HepG2 (cell line): ENCODE measurements at regions not wholly inside any gene's neighbourhood (a gene's known extent, or its start where the extent isn't known, plus 50 kb on each side); places are given as distances from the start of the nearest gene placed in this dataset.

Experiments
- ATAC-seq: fragments of 200-7000 bp; cut with Tn5 transposase; 3 replicates; pipeline ENCODE4 v1.9.1; 2020; ENCODE audit warnings: mild to moderate bottlenecking, moderate library complexity
- BruUV-seq: library from RNA; stranded (reverse); fragments of 400-500 nt; replicated peaks from 2 replicates; lab custom pipeline; 2021; lab: Mats Ljungman, UMichigan
- CTCF ChIA-PET: fragments of 300-600 bp; formaldehyde crosslinking; extraction: SDS; loops from one replicate; lab custom pipeline; 2021; ENCODE audit warnings: low total read pairs, inconsistent platforms, low intra/inter-chr PET ratio; lab: Yijun Ruan, JAX
- POLR2A ChIA-PET: fragments of 350-600 bp; sonication (Branson Sonifier 250); formaldehyde crosslinking; loops from one replicate; lab custom pipeline; 2020; ENCODE audit warnings: antibody characterized with exemption, inconsistent platforms; lab: Yijun Ruan, JAX
- DNase-seq: peaks from one replicate; pipeline ENCODE4 v3.0.0-alpha.2; 2015; ENCODE audit warnings: low spot score
- FAIRE-seq: peaks from 3 replicates; lab custom pipeline; 2011; peaks lifted over from hg19 to GRCh38; lab: Jason Lieb, UNC
- H2AFZ ChIP-seq: one replicate; pipeline ENCODE4 v1.6.1; 2011; ENCODE audit warnings: low read length, inconsistent platforms
- H3K27ac ChIP-seq: fragments of 300-600 bp; 3 replicates; pipeline ENCODE4 v1.8.0; 2011; ENCODE audit warnings: mixed run types, mild to moderate bottlenecking, mixed read lengths, low read length, inconsistent platforms; ENCODE audit not compliant: insufficient read depth; ENCODE audit errors: extremely low read length
- H3K27me3 ChIP-seq, 2 experiments: fragments of 200-600 bp in 1 of 2; 2 replicates in 1 of 2; 3 replicates in 1 of 2; pipeline versions ENCODE4 v1.6.0 to v1.8.0; 2011; ENCODE audit warnings: low read length in 2 of 2, mild to moderate bottlenecking in 2 of 2, moderate library complexity in 2 of 2, inconsistent platforms in 1 of 2; ENCODE audit not compliant: insufficient read depth in 2 of 2, control insufficient read depth in 1 of 2
- H3K36me3 ChIP-seq, 2 experiments: fragments of 200-600 bp in 1 of 2; replicated peaks in 1 of 2; 2 replicates in 1 of 2; 3 replicates in 1 of 2; pipeline versions ENCODE4 v1.5.1 to v1.8.0; 2011; ENCODE audit warnings: low read length in 2 of 2, inconsistent platforms in 1 of 2; ENCODE audit not compliant: insufficient read depth in 2 of 2, control insufficient read depth in 1 of 2
- H3K4me1 ChIP-seq: 2 replicates; pipeline ENCODE4 v1.5.1; 2012; ENCODE audit warnings: low read length, inconsistent platforms; ENCODE audit not compliant: insufficient read depth
- H3K4me2 ChIP-seq: 2 replicates; pipeline ENCODE4 v1.6.0; 2011; ENCODE audit warnings: low read depth, low read length, inconsistent platforms
- H3K4me3 ChIP-seq, 3 experiments: fragments of 200-600 bp in 1 of 3; sonication (generic), shearing (Covaris generic) in 1 of 3; replicated peaks in 1 of 3; 2 replicates each; pipeline ENCODE4 v1.5.1; 2011 to 2016; ENCODE audit warnings: low read length in 3 of 3, inconsistent platforms in 2 of 3, low read depth in 2 of 3, mild to moderate bottlenecking in 2 of 3, control low read depth in 1 of 3, mixed read lengths in 1 of 3; ENCODE audit not compliant: insufficient read depth in 1 of 3
- H3K79me2 ChIP-seq: one replicate; pipeline ENCODE4 v1.6.1; 2011; ENCODE audit warnings: low read length, inconsistent platforms; ENCODE audit not compliant: insufficient read depth
- H3K9ac ChIP-seq: 2 replicates; pipeline ENCODE4 v1.6.0; 2011; ENCODE audit warnings: mild to moderate bottlenecking, low read depth, low read length, inconsistent platforms; ENCODE audit not compliant: insufficient read depth
- H3K9me3 ChIP-seq: 2 replicates; pipeline ENCODE4 v1.5.1; 2012; ENCODE audit warnings: mild to moderate bottlenecking, low read length
- H4K20me1 ChIP-seq: 2 replicates; pipeline ENCODE4 v1.6.0; 2011; ENCODE audit warnings: inconsistent platforms, mild to moderate bottlenecking, low read length, moderate library complexity; ENCODE audit not compliant: insufficient read depth
- AHR ChIP-seq: IDR thresholded peaks from 2 replicates; pipeline ENCODE4 v1.6.1; 2018; ENCODE audit warnings: missing genetic modification reagents, missing compliant biosample characterization
- CEBPB ChIP-seq: IDR thresholded peaks from 2 replicates; pipeline ENCODE4 v1.6.1; 2011; ENCODE audit warnings: low read depth, low read length, improper control_type of control experiment, borderline replicate concordance
- GATAD1 ChIP-seq: IDR thresholded peaks from 2 replicates; pipeline ENCODE4 v1.6.1; 2016; ENCODE audit warnings: missing genetic modification reagents, missing compliant biosample characterization
- KDM2A ChIP-seq: sonication (generic); formaldehyde crosslinking; IDR thresholded peaks from 2 replicates; pipeline ENCODE4 v1.4.0; 2020; ENCODE audit warnings: low read depth, missing genetic modification reagents, borderline replicate concordance
- NBN ChIP-seq: fragments of 450-650 bp; conservative IDR thresholded peaks from 2 replicates; pipeline ENCODE4 v1.6.1; 2017
- POLR2AphosphoS5 ChIP-seq: IDR thresholded peaks from 2 replicates; pipeline ENCODE4 v1.6.1; 2012; ENCODE audit warnings: low read depth, low read length
- SOX5 ChIP-seq: IDR thresholded peaks from 2 replicates; pipeline ENCODE4 v1.6.1; 2016; ENCODE audit warnings: borderline replicate concordance
- TSC22D2 ChIP-seq: sonication (generic); formaldehyde crosslinking; IDR thresholded peaks from 2 replicates; pipeline ENCODE4 v1.5.1; 2020; ENCODE audit warnings: missing genetic modification reagents, mild to moderate bottlenecking, borderline replicate concordance
- ZNF737 ChIP-seq: sonication (generic); formaldehyde crosslinking; IDR thresholded peaks from 2 replicates; pipeline ENCODE4 v1.5.0; 2020; ENCODE audit warnings: missing genetic modification reagents, mild to moderate bottlenecking, borderline replicate concordance
- WGBS: methylation state at CpG from one replicate; pipeline ENCODE4 v1.1.6; 2017; ENCODE audit warnings: low lambda C conversion rate; 5-methylcytosine and 5-hydroxymethylcytosine counted together
- in situ Hi-C: cut with HindIII; loops from 2 replicates; pipeline ENCODE4 v1.10.0; 2017; ENCODE audit warnings: low pct_unique_long_range_greater_than_20kb; ENCODE audit not compliant: extremely low pct_ligation_motif_present
- intact Hi-C: fragments of 100-400 bp; cut with micrococcal nuclease; formaldehyde crosslinking; loops from one replicate; pipeline ENCODE4 v1.10.0; 2022; ENCODE audit not compliant: unreplicated experiment
- TF ChIP-seq, protein P1 (sequence below): sonication (generic); formaldehyde crosslinking; IDR thresholded peaks from 2 replicates; pipeline ENCODE4 v1.4.0; 2020; ENCODE audit warnings: missing genetic modification reagents
- TF ChIP-seq, protein P2 (sequence below): sonication (generic); formaldehyde crosslinking; IDR thresholded peaks from 2 replicates; pipeline ENCODE4 v1.5.1; 2020; ENCODE audit warnings: mild to moderate bottlenecking, missing genetic modification reagents, moderate library complexity
- TF ChIP-seq, protein P3 (sequence below): sonication (generic); formaldehyde crosslinking; IDR thresholded peaks from 2 replicates; pipeline ENCODE4 v1.8.1; 2023; ENCODE audit warnings: mild to moderate bottlenecking, moderate library complexity, missing genetic modification reagents
- TF ChIP-seq, protein P4 (sequence below): sonication (generic); formaldehyde crosslinking; IDR thresholded peaks from 2 replicates; pipeline ENCODE4 v1.5.1; 2020; ENCODE audit warnings: missing genetic modification reagents, mild to moderate bottlenecking, borderline replicate concordance

DNA sequence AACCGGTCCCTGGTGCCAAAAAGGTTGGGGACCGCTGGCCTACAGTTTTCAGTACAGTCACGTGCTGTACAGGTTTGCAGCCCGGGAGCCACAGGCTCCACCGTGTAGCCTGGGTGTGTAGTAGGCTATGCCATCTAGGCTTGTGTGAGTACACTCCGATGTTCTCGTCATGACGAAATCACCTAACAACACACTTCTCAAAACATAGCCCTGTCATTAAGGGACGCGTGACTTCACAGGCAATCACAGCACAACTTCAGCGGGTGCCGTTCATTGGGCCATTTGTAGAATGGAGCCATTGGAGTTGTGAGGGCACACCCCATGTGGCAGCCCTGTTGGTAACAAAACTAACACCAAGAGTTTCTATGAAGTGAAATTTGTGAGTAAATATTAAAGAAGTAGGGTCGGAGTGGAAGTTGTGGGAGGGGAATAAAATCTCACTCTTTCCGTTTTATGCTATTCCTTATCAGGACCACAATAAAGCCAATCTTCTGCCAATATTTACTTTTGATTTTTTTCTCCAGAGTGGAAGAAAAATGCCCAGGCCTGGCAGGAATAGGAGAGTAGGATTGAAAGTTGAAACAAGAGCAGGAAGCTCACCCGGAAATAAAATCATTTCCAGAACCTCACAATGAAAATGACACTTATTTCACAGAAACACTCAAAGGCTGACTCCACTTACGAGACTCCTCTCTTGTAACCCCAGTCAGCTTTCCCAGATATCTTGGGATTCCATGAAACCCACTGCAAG, 63.7 kb upstream of the PTPN1 start:
- peak overlapping the region; percentile 14; the same call in 1 of the 2 replicates for H3K9ac ChIP-seq
- H3K36me3 ChIP-seq = no peaks in the 10 kb centered on the region
- WGBS = 18% methylated on average over 16 of the region's 16 CpGs
- H3K27ac ChIP-seq = no peak overlapping the region
- intact Hi-C loops (no loop called here), in situ Hi-C loops (no loop called here)
- DNase-seq (peak; percentile 61), ATAC-seq (no peak), FAIRE-seq (peak; percentile 53)
- H3K79me2 ChIP-seq = no peaks in the 10 kb centered on the region
- H3K4me1 ChIP-seq = peaks cover 79% of the 10 kb centered on the region
- peak overlapping the region; percentile 67 for H2AFZ ChIP-seq
- POLR2A ChIA-PET = interaction anchor here (0.8 to 1.1 kb wide), 4 partner anchors 9 to 258 kb away, joined by 3 to 6 read pairs (median 4); no protein-coding TSS in a partner anchor
- H4K20me1 ChIP-seq = no peaks in the 10 kb centered on the region
- H3K4me3 ChIP-seq = no peak overlapping the region; a peak in 1 of 6 replicates
- H3K9me3 ChIP-seq = no peaks in the 10 kb centered on the region
- peak overlapping the region; percentile 51 for H3K4me2 ChIP-seq
- CTCF ChIA-PET = no interaction called here
- no peaks in the 10 kb centered on the region; a peak in 1 of 5 replicates for H3K27me3 ChIP-seq
- BruUV-seq = no TSS peak
- no peak for TF ChIP-seq ZNF737 (CRISPR knock-in tag)
- TF ChIP-seq, protein P1, sequence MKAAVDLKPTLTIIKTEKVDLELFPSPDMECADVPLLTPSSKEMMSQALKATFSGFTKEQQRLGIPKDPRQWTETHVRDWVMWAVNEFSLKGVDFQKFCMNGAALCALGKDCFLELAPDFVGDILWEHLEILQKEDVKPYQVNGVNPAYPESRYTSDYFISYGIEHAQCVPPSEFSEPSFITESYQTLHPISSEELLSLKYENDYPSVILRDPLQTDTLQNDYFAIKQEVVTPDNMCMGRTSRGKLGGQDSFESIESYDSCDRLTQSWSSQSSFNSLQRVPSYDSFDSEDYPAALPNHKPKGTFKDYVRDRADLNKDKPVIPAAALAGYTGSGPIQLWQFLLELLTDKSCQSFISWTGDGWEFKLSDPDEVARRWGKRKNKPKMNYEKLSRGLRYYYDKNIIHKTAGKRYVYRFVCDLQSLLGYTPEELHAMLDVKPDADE (CRISPR knock-in tag) = no peak
- TF ChIP-seq TSC22D2 (CRISPR knock-in tag) = peak; percentile 47; the same call in 1 of the 2 replicates
- TF ChIP-seq AHR (CRISPR knock-in tag) = 0 out of 2 replicates have a peak, but pooled peaks have one; percentile 47
- TF ChIP-seq POLR2AphosphoS5 = no peak
- TF ChIP-seq GATAD1 (CRISPR knock-in tag) = peak; percentile 45; the same call in 1 of the 2 replicates
- TF ChIP-seq KDM2A (CRISPR knock-in tag) = peak; percentile 37; the same call in 1 of the 2 replicates
- TF ChIP-seq, protein P2, sequence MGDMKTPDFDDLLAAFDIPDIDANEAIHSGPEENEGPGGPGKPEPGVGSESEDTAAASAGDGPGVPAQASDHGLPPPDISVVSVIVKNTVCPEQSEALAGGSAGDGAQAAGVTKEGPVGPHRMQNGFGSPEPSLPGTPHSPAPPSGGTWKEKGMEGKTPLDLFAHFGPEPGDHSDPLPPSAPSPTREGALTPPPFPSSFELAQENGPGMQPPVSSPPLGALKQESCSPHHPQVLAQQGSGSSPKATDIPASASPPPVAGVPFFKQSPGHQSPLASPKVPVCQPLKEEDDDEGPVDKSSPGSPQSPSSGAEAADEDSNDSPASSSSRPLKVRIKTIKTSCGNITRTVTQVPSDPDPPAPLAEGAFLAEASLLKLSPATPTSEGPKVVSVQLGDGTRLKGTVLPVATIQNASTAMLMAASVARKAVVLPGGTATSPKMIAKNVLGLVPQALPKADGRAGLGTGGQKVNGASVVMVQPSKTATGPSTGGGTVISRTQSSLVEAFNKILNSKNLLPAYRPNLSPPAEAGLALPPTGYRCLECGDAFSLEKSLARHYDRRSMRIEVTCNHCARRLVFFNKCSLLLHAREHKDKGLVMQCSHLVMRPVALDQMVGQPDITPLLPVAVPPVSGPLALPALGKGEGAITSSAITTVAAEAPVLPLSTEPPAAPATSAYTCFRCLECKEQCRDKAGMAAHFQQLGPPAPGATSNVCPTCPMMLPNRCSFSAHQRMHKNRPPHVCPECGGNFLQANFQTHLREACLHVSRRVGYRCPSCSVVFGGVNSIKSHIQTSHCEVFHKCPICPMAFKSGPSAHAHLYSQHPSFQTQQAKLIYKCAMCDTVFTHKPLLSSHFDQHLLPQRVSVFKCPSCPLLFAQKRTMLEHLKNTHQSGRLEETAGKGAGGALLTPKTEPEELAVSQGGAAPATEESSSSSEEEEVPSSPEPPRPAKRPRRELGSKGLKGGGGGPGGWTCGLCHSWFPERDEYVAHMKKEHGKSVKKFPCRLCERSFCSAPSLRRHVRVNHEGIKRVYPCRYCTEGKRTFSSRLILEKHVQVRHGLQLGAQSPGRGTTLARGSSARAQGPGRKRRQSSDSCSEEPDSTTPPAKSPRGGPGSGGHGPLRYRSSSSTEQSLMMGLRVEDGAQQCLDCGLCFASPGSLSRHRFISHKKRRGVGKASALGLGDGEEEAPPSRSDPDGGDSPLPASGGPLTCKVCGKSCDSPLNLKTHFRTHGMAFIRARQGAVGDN (CRISPR knock-in tag) = peak; percentile 16; the same call in 1 of the 2 replicates
- TF ChIP-seq, protein P3, sequence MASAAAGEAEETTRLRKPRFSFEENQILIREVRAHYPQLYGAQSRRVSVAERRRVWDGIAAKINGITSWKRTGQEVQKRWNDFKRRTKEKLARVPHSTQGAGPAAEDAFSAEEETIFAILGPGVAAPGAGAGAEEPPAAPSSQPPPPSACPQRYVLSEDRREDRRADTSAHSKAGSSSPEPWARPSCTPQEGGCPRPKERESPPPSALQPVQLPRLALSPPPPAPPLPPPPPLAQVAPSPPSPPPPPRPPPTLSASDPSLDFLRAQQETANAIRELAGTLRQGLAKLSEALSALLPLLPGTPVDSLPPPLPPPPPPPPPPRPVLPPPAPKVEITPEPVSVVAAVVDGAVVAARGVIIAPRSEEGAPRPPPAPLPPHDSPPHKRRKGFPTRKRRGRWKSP (CRISPR knock-in tag) = 0 out of 2 replicates have a peak, but pooled peaks have one; percentile 20
- TF ChIP-seq NBN = no peak
- TF ChIP-seq CEBPB = peak; percentile 41; the same call in 1 of the 2 replicates
- peak; percentile 62; the same call in 1 of the 2 replicates for TF ChIP-seq SOX5 (CRISPR knock-in tag)
- TF ChIP-seq, protein P4, sequence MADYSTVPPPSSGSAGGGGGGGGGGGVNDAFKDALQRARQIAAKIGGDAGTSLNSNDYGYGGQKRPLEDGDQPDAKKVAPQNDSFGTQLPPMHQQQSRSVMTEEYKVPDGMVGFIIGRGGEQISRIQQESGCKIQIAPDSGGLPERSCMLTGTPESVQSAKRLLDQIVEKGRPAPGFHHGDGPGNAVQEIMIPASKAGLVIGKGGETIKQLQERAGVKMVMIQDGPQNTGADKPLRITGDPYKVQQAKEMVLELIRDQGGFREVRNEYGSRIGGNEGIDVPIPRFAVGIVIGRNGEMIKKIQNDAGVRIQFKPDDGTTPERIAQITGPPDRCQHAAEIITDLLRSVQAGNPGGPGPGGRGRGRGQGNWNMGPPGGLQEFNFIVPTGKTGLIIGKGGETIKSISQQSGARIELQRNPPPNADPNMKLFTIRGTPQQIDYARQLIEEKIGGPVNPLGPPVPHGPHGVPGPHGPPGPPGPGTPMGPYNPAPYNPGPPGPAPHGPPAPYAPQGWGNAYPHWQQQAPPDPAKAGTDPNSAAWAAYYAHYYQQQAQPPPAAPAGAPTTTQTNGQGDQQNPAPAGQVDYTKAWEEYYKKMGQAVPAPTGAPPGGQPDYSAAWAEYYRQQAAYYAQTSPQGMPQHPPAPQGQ (CRISPR knock-in tag) = no peak
